ENCODE measurements at regions not wholly inside any gene's neighbourhood (a gene's known extent, or its start where the extent isn't known, plus 50 kb on each side); places are given as distances from the start of the nearest gene placed in this dataset.

GRCh38 chr12:131635491-131636122 is 75.3 kb upstream of the SFSWAP start:
- Histone ChIP-seq H3K27me3 (peaks cover 6% of the 10 kb centered on the region), H3K27ac (no peak overlapping the region), H3K4me3 (no peak overlapping the region), H3K4me1 (no peaks in the 10 kb centered on the region), H3K9me3 (no peaks in the 10 kb centered on the region), H3K36me3 (no peaks in the 10 kb centered on the region)
- DNase-seq = no peak
- no peak for ATAC-seq
- TF ChIP-seq CTCF (IDR thresholded peaks at IDR 0.05) = no peak
- intact Hi-C loops (cut with DNase I) = no loop called here

DNA sequence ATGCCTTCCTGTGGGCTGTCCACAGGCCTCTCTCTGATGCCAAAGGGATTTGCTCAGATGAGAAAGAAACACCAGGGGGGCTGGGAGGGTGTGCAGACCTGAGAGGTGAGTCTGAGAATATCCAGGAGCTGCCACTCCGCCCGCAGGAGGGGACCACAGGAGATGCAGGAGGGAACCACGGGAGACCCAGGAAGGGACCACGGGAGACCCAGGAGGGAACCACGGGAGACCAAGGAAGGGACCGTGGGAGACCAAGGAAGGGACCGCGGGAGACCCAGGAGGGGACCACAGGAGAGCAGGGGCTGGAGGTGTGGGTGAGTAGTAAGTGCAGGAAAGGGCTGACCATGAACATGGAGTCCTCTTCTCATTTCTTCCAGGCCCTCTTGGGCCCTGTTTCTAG is 74.6 kb upstream of the SFSWAP start:
- ATAC-seq = no peak
- no peak overlapping the region for H3K4me3 ChIP-seq
- no peak for DNase-seq
- H3K4me1 ChIP-seq = no peaks in the 10 kb centered on the region
- H3K27ac ChIP-seq = no peak overlapping the region
- H3K27me3 ChIP-seq = no peaks in the 10 kb centered on the region
- H3K36me3 ChIP-seq = no peaks in the 10 kb centered on the region
- TF ChIP-seq CTCF (IDR thresholded peaks at IDR 0.05) = no peak
- no peaks in the 10 kb centered on the region for H3K9me3 ChIP-seq
- intact Hi-C loops (cut with DNase I) = no loop called here

DNA sequence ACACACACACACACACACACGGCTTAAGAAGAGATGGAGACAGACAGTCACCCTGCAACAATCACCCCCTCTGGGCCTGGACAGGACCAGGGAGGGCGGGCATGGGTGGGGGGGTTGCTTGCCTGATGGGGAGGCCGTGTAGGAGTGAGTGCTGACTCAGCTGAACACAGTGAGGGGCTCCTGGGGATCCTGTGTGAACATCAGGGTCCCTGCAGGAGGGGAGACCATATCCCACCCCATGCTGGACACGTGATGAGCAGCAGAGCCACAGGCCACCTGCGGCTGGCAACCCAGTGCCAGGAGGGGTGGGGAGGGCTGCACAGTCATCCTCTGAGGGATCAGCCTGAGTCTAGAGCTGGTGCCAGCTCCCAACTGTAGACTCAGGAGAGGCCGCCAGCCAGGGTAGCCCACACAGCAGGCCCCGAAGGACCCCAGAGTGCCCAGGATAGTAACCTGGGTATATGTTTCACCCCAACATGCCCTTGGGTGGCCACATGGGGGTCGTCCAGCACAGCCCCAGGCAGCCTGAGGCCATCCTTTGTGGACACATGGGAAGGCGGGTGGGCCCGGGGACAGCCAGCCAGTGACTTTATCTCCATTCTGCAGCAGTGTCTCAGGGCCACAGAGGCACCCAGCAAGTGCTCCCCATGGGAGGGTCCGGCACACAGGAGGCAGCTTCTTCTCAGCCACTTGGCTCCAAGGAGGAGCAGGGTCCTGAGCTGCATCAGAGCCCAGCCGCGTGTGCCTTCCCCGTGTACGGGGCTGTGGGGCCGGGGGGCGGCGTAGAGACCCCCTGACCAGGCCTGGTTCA is 73.7 kb upstream of the SFSWAP start:
- no peak for TF ChIP-seq CTCF (IDR thresholded peaks at IDR 0.05)
- intact Hi-C loops (cut with DNase I) = no loop called here
- H3K27me3 ChIP-seq = no peaks in the 10 kb centered on the region

DNA sequence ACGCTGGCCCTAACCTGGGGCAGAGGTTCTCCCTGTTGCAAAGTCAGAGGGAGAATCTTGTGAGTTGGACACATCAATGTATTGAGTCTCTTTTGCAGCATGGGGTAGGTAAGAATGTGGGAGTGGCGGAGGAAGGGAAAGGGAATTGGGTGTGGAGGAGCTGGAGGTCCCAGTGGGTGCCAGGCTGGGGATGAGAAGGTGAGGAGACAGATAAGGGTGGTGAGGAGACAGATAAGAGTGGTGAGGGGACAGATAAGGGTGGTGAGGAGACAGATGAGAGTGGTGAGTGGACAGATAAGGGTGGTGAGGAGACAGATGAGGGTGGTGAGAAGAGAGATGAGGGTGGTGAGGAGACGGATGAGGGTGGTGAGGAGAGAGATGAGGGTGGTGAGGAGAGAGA is 72.9 kb upstream of the SFSWAP start:
- Histone ChIP-seq H3K4me3 (no peak overlapping the region), H3K27me3 (no peaks in the 10 kb centered on the region), H3K36me3 (no peaks in the 10 kb centered on the region), H3K4me1 (no peaks in the 10 kb centered on the region), H3K9me3 (no peaks in the 10 kb centered on the region), H3K27ac (no peak overlapping the region)
- no peak for TF ChIP-seq CTCF (IDR thresholded peaks at IDR 0.05)
- intact Hi-C loops (cut with DNase I) = no loop called here
- DNase-seq = no peak
- no peak for ATAC-seq

More for the DNA sequence above, 73.7 kb upstream of the SFSWAP start:
- Histone ChIP-seq H3K36me3 (no peaks in the 10 kb centered on the region), H3K4me1 (no peaks in the 10 kb centered on the region), H3K4me3 (no peak overlapping the region), H3K27ac (no peak overlapping the region), H3K9me3 (no peaks in the 10 kb centered on the region)
- no peak for ATAC-seq
- DNase-seq = no peak

DNA sequence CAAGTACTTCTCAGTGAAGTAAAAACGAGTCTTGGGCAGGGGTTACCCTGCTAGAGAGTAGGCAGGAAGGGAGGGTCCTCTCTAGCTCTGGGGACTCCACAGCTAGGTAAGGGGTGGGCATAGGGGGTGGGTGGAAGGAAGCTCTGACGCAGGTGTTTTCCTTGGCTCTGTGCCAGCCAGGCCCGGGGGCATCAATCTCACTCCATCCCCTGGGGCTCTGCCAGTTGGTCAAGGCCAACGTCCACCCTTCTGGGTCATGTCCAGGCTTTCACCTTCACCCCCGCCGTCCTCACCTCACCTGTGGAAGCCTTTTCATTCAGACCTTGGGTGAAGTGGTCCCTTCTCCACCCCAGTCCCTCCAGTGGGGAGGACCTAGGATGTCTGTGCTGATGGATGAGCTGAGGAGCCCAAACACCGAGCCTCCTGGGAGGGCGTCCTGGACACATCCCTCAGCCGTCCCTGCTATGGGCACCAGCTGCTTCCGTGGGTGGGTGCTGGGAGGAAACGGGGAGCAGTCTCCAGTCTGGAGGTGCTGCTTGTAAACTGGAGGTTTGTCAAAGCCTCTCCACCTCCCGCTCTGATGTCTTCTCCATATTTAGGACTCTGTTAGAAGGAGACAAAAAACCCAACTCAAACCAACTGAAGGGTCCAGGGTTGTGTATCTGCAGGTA is 71.5 kb upstream of the SFSWAP start:
- no peak for TF ChIP-seq CTCF (IDR thresholded peaks at IDR 0.05)
- no peak overlapping the region for H3K4me3 ChIP-seq
- H3K27me3 ChIP-seq = no peaks in the 10 kb centered on the region
- DNase-seq = no peak
- H3K36me3 ChIP-seq = no peaks in the 10 kb centered on the region
- ATAC-seq = no peak
- intact Hi-C loops (cut with DNase I) = no loop called here
- no peak overlapping the region for H3K27ac ChIP-seq
- no peaks in the 10 kb centered on the region for H3K4me1 ChIP-seq
- H3K9me3 ChIP-seq = no peaks in the 10 kb centered on the region
